Left ventricle myocardium inferior (tissue), 1 donor: ENCODE measurements at regions not wholly inside any gene's neighbourhood (a gene's known extent, or its start where the extent isn't known, plus 50 kb on each side); places are given as distances from the start of the nearest gene placed in this dataset.

Experiments
- DNase-seq: peaks from one replicate; pipeline ENCODE4 v3.0.0-alpha.2; 2020
- H3K27ac ChIP-seq: fragments of 200-600 bp; replicated peaks from 2 replicates; pipeline ENCODE4 v1.8.0; 2021
- H3K27me3 ChIP-seq: fragments of 200-600 bp; 2 replicates; pipeline ENCODE4 v1.8.0; 2021; ENCODE audit warnings: low read depth
- H3K36me3 ChIP-seq: fragments of 200-600 bp; 2 replicates; pipeline ENCODE4 v1.8.0; 2021
- H3K4me1 ChIP-seq: fragments of 200-600 bp; 2 replicates; pipeline ENCODE4 v1.8.0; 2021
- H3K4me3 ChIP-seq: fragments of 200-600 bp; 2 replicates; pipeline ENCODE4 v1.8.0; 2021; ENCODE audit warnings: mild to moderate bottlenecking, moderate library complexity
- H3K9me3 ChIP-seq: fragments of 200-600 bp; replicated peaks from 2 replicates; pipeline ENCODE4 v1.8.0; 2021
- intact Hi-C: fragments of 100-400 bp; cut with micrococcal nuclease; formaldehyde crosslinking; loops from one replicate; pipeline ENCODE4 v1.11.0; 2022
- TF ChIP-seq, protein P1 (sequence below): fragments of 200-600 bp; IDR thresholded peaks from 2 replicates; pipeline ENCODE4 v1.8.0; 2021; ENCODE audit warnings: antibody characterized with exemption, mild to moderate bottlenecking, borderline replicate concordance
- donor health status: DM: no; HTN: yes; CAD: no; lungs with severe emphysema.

- H3K27ac ChIP-seq: no peak overlapping the region
- no peak overlapping the region for H3K4me3 ChIP-seq
- H3K4me1 ChIP-seq: no peaks in the 10 kb centered on the region
- intact Hi-C loops: no loop called here
- peaks cover 27% of the 10 kb centered on the region for H3K27me3 ChIP-seq
- no peaks in the 10 kb centered on the region for H3K36me3 ChIP-seq
- TF ChIP-seq, protein P1, sequence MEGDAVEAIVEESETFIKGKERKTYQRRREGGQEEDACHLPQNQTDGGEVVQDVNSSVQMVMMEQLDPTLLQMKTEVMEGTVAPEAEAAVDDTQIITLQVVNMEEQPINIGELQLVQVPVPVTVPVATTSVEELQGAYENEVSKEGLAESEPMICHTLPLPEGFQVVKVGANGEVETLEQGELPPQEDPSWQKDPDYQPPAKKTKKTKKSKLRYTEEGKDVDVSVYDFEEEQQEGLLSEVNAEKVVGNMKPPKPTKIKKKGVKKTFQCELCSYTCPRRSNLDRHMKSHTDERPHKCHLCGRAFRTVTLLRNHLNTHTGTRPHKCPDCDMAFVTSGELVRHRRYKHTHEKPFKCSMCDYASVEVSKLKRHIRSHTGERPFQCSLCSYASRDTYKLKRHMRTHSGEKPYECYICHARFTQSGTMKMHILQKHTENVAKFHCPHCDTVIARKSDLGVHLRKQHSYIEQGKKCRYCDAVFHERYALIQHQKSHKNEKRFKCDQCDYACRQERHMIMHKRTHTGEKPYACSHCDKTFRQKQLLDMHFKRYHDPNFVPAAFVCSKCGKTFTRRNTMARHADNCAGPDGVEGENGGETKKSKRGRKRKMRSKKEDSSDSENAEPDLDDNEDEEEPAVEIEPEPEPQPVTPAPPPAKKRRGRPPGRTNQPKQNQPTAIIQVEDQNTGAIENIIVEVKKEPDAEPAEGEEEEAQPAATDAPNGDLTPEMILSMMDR: no peak
- no peaks in the 10 kb centered on the region for H3K9me3 ChIP-seq
- no peak for DNase-seq
These were observed 497.7 kb downstream of the FUT8 start for GRCh38 chr14:65910108-65910786.

GRCh38 chr14:65915125-65915524 lies 502.6 kb downstream of the FUT8 start:
- Histone ChIP-seq H3K9me3 (no peaks in the 10 kb centered on the region), H3K27me3 (peaks cover 33% of the 10 kb centered on the region), H3K36me3 (no peaks in the 10 kb centered on the region), H3K4me3 (no peak overlapping the region), H3K4me1 (no peaks in the 10 kb centered on the region), H3K27ac (no peak overlapping the region)
- DNase-seq: no peak
- intact Hi-C loops: no loop called here
- TF ChIP-seq, protein P1: no peak

GRCh38 chr14:65916055-65916454 lies 503.5 kb downstream of the FUT8 start:
- DNase-seq: no peak
- TF ChIP-seq, protein P1: no peak
- Histone ChIP-seq H3K36me3 (no peaks in the 10 kb centered on the region), H3K27ac (no peak overlapping the region), H3K4me3 (no peak overlapping the region), H3K27me3 (peaks cover 40% of the 10 kb centered on the region), H3K9me3 (no peaks in the 10 kb centered on the region), H3K4me1 (no peaks in the 10 kb centered on the region)
- intact Hi-C loops: no loop called here

DNA sequence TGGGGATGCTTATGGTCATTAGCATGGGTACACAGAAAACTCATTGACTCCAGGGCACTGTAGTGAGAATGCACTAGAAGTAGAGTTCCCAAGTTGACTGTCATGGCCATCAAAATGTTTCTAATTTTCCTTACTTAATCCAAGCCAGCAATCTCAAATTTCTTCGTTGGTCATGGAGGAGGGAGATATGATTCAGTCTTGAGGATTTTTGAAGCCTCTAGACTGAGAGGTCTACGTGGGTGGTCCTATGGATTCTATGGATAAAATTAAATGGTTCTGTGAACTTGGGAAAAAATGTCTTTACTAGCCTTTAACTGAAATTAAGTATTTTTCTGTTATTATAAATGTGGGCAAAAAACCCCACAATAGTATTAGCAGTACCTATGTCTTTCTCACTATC lies 508.5 kb downstream of the FUT8 start:
- DNase-seq: no peak
- H3K36me3 ChIP-seq: no peaks in the 10 kb centered on the region
- no peaks in the 10 kb centered on the region for H3K4me1 ChIP-seq
- no peak overlapping the region for H3K27ac ChIP-seq
- H3K9me3 ChIP-seq: no peaks in the 10 kb centered on the region
- TF ChIP-seq, protein P1: no peak
- intact Hi-C loops: no loop called here
- H3K4me3 ChIP-seq: no peak overlapping the region
- H3K27me3 ChIP-seq: peaks cover 70% of the 10 kb centered on the region

DNA sequence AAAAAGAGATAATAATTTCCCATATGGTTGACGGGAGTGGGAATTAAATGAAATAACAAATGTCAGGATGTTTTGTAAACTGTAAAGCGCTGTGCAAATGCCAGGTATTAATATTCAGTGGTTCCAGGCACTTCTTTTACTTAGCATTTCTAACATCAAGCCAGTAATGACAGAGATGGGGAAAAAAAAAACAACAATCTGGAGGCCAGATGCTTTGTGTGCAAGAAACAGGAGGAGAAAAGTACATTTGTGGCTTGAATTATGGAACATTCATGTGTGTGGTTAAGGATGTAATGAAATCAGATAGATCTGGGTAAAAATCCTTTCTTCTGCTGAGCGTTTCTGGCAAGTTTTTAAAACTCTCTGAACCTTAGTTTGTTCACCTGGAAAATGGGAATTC lies 509.6 kb downstream of the FUT8 start:
- TF ChIP-seq, protein P1: no peak
- Histone ChIP-seq H3K4me1 (no peaks in the 10 kb centered on the region), H3K4me3 (no peak overlapping the region), H3K9me3 (no peaks in the 10 kb centered on the region), H3K36me3 (no peaks in the 10 kb centered on the region), H3K27ac (no peak overlapping the region), H3K27me3 (peaks cover 81% of the 10 kb centered on the region)
- no peak for DNase-seq
- intact Hi-C loops: no loop called here
